ENCODE measurements at regions not wholly inside any gene's neighbourhood (a gene's known extent, or its start where the extent isn't known, plus 50 kb on each side); places are given as distances from the start of the nearest gene placed in this dataset.

GRCh38 chr2:8154936-8155335 lies 526.9 kb upstream of the ID2 start:
- DNase-seq: no peak

DNA sequence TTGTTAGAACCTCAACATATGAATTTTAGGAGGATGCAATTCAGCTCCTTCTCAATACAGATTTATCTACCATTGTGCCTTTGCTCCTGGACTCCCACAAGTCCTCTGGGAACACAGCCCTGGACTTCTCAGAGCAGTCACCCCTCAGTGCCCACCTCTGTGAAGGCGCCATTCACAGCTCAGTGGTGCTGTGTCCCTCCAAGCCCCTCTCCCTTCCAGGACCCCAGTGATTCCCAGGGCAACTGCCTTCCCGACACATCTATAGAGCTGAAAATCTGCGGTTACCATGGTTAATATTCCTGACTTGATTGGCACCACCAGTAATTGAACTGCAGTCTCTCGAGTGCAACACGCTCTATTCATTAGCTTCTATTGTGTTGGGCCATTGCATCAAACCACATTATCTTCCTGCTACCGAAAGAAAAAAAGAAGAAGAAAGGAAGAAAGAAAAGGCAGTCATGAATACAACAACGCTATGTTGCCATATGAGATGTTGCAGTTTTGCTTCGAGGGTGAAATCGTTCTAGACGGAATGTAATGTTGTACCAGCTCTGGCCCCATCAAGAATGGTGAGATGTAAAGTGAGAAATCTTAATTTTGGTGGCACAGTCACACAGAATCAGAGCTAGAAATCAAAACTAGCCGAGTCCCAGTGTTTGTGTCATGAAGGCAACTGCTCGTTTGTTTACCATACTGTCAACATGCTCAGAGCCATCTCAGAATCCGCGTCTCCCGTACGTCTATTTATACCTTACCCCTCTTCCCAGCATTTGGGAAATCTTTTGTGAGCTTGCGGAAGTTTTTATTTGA lies 524.0 kb upstream of the ID2 start:
- no peak for DNase-seq

DNA sequence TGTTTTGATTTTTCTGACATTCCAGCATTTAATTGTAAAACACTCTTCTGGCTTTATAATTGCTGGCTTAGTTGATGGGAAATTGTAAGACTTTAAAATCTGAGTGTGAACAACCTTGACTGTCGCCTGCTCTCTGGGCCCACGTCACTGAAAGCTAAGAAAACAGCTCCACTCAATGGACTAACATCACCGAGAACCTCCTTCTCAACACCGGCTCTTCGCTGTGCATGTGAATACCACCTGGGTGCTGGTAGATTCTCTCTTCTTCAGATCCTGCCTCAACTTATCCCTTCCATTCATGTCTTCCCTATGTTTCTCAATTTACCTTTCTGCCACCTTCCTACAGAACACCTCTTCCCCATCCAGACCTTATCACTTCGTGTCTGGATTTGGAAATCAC lies 523.1 kb upstream of the ID2 start:
- no peak for DNase-seq

DNA sequence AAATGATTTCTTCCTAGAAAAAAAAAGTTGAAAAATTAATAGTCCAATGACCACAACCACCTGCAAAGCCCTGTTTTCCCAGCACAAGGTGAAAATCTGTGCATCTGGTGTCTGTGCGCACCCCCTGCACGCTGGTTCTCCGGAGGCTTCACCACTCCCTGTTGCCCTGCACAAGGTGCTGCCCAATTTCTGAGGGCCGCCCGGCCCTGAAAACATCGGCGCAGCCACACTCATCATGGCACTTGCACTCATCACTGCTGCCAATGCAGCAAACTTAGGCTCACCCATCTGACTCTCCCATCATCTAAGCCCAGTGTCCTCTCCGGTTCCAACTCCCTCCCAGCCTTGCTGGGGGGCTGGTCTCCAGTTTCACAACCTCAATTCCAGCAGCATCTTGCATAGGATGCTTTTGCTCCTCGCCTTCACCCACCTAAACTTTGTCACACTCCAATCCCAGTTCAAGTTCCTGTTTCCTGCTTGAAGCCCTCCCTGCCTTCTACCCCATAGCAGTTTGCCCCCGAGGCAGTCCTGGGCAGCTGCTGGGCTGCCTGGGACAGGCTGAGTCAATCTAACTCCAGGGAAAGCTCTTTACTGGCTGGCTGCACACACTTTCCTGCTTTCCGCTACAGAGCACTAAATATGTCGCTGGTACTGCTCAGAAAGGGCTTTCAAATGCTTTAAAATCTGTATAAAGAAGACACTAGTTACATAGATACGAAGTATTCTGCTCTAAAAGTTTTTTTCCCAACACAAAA lies 522.5 kb upstream of the ID2 start:
- no peak for DNase-seq

DNA sequence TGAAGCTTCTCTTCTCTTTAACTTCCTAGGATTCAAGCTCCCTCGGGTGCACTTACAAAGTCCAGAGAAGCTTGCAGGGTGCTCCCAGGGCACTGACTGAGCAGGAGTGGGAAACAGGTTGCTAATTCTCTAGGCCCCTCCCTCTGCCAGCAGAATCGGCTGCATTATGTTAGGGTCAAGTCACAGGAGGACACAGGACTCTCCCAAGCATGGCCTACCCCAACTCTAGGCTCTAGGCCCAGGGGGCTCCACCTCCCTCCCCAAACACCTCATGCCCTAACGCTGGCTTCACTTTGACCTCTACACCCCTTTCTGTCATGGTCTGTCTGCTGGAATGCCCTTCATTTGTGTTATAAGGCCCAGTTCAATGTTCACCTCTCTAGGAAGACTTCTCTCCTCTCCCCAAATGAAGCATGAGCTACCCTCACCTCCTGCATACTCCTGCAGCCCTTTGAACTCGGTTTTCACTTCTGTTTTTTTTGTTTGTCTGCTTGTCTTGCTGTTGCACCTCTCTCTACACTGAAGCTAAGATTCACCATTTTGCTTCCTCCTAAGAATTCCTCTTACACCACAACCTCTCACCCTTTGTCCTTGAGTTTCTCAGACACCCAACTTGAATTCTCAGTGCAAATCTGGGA lies 521.8 kb upstream of the ID2 start:
- no peak for DNase-seq

- no peak for DNase-seq
These were observed 520.9 kb upstream of the ID2 start for GRCh38 chr2:8160959-8161358.

GRCh38 chr2:8162552-8162951 lies 519.3 kb upstream of the ID2 start:
- no peak for DNase-seq

DNA sequence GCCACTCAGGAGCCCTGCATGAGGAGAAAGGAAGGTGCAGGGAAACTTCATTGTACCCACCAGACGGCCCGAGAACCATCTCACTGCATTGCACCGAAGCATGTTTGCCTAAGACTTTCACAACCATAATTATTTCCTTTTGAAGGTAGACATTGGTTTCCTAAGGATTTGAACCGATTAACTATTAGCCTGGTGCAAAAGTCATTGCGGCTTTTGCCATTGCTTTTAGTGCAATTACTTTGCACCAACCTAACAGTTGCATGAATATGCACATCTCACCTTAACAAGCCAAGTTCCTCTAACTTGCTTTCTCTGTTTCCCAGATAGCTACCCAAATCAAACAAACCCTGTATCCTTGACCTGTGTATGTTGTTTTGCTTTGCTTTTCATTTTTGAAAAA lies 516.3 kb upstream of the ID2 start:
- no peak for DNase-seq

- DNase-seq: no peak
These were observed 513.7 kb upstream of the ID2 start for GRCh38 chr2:8168022-8168717.

DNA sequence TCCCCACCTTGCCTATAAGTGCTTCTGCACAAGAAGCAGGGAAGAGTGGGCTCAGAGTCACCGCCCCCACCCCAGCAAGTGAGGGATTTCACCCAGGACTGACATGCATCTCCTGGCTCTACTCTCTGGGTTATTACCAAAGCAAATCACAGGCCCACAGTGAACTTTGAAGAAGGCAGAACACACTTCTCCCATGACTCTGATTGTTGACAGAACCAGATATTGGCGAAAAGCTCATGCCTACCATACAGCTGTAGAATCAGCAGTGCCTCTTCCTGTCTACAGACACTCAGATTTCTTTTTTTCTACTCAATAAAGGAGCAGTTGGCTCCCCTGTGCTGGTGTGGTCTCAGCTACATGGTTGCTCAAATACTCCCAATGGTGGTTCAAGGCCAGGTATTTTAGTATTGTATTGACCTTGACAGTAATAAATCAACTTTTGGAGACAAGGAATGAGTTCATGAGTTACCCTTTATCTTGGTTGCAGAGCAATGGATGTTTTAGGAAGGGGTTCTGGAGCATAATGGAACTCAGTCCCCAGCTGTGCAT lies 512.9 kb upstream of the ID2 start:
- DNase-seq: no peak

GRCh38 chr2:8169443-8169842 lies 512.4 kb upstream of the ID2 start:
- DNase-seq: no peak

DNA sequence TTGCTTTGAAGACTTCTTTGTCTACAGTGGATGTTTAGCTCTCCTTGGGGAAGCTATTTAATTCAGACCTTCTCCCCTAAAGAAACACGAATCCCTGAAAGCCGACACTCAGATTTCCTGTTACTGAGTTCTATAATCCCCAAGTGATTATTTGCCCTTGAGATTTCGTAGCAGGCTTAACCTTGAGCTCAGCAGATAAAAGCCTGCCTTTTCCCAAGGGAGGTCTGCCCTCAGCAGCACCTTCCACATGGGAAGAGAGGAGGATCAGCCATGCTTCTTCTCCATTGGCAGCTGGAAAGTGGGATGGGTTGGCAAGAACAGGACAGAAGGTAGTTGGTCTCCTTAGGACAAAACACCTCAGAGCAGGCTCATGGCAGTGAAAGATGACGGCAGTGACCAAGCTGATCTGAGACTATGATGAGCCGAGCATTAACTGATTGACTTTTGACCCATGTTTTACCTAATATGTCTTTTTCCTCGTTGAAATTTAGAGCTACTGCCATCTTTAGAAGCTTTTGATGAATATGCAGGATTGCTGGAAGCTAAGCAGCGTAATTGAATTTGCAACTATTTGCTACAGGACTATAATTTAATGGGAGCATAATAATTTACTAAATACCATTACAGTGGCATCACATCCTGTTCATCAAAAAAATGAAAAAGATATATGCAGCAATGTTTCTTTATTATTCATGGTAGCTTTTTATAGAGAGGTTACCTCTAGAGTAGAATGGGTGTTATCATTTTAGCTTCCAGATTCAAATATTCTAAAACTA lies 511.1 kb upstream of the ID2 start:
- DNase-seq: no peak

DNA sequence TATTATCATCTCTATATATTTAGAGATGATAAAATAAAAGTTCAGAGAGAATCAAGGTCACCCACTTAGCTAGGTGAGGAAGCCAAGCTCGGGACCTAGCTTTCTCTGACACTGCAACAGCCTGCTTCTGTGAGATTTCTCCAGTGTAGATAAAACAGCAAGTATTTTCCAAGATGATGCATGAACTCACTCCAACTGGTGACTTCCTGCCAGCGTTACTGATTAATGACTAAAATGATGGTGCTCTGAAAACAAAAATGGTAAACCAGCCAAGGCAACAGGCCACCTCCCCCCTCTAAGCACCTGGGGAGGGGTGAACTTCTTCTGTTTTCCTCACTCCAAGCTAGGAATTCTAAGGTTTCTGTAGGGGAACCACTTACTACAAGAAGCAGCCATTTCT lies 510.2 kb upstream of the ID2 start:
- DNase-seq: no peak

GRCh38 chr2:8172661-8173060 lies 509.2 kb upstream of the ID2 start:
- no peak for DNase-seq

DNA sequence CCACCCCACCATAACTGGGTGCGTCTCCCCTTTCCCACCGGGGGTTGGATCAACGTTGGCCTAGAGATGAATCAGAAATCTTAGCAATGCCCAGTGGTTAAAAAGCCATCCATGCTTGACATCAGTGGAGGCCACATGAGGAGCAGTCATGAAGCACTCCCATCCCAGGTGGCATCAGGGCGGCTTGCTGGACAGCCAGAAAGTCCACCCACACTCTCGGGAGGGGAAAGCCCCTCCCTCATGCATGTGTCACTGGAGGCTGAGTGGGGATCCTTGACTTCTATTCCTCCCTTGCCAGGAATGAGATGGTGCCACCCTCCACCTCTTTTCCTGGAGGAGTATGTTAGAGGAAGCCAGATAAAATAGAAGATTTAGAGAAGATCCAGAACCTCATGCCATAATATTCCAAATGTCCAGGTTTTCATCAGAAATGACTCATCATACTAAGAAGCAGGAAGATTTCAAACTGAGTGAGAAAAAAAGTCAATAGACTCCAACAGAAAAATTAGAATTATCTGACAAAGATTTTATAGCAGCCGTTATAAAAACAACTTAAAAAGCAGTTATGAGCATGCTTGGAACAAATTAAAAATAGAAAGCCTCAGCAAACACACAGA lies 507.1 kb upstream of the ID2 start:
- no peak for DNase-seq

- no peak for DNase-seq
These were observed 505.0 kb upstream of the ID2 start for GRCh38 chr2:8176887-8177286.

DNA sequence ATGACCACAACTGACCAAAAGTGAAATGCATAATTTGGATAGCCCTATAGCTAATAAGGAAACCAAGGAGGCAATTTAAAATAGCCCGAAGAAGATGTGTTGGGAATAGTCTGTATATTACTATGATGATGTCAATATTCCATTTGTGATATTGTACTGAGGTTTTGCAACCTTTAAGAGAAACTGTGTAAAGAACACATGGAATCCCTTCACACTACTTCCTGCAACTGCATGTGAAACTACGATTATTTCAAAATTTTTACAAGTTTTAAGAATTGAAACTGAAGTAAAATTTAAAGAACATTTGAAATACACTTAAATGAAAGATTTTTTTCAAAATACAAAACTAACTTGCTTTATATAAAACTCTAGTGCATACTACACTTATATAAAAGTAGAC lies 504.3 kb upstream of the ID2 start:
- DNase-seq: no peak

DNA sequence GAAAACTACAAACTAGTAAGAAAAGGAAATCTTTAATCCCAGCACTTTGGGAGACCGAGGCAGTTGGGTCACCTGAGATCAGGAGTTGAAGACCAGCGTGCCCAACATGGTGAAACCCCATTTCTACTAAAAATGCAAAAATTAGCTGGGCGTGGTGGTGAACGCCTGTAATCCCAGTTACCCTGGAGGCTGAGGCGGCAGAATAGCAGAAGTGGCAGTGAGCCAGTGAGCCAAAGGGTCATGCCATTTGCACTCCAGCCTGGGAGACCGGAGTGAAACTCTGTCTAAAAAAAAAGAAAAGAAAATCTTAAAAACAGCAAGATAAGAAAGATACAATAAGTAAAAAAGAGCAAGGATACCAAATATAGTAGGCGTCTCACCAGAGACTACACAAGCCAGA lies 502.9 kb upstream of the ID2 start:
- DNase-seq: no peak

DNA sequence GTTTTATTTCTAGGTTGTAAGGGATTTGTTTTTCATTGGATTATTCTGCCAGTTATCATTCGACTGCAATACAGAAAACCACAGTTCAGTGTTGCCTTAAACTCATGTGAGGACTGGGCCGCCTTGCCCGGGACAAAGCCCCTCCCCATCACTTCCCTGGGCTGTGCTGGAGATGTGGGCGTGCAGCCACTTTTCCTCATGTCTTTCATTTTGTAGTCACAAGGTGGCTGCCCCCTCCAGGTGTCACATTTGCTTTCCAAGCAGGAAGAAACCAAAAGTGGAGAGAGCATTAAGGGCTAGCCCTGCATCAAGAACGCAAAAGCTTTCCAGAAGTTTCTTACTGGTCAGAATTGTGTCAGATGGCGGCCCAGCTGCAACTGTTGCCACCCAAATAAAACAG lies 492.5 kb upstream of the ID2 start:
- no peak for DNase-seq

DNA sequence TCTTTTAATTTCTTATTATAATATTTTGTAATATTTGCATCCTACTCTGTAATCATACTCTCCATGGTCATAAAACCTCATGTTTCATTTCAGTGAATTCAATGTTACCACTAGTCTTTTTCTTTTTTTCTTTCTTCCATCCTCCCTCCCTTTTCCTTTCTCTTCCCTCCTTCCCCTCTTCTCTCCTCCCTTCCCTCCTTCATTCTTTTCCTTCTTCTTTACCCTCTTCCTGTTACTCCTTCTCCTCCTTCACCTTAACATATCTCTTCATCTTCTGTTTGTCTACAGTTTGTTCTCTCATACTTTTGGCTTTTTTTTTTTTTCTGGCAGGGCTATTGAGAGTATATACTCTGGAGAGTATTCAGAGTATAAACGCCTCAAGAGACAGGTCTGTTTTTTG lies 491.6 kb upstream of the ID2 start:
- DNase-seq: no peak

DNA sequence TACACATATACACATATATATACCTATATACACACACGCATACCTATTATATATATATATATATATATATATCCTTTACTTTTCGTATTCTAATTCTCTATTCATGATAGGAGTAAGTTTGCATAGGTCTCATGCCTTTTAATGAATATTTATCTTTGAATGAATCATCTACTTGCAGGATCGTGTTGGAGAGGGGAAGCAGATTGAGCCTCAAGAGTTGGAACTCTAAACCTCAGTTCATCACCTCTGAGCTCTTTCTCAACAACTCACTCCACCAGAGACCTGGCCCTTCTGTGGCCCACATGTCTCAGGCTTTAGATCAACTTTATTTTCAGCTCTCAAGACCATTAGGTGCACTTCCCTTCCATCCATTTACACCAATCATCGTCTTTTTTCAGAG lies 490.4 kb upstream of the ID2 start:
- no peak for DNase-seq

- no peak for DNase-seq
These were observed 488.7 kb upstream of the ID2 start for GRCh38 chr2:8193146-8193545.
